GM23248 (cell line): ENCODE measurements at regions not wholly inside any gene's neighbourhood (a gene's known extent, or its start where the extent isn't known, plus 50 kb on each side); places are given as distances from the start of the nearest gene placed in this dataset.

Experiments
- EZH2 ChIP-seq: fragments of 200-600 bp; sonication (generic); IDR thresholded peaks from 2 replicates; pipeline ENCODE4 v1.6.1; 2018; ENCODE audit warnings: antibody characterized with exemption, mild to moderate bottlenecking; ENCODE audit not compliant: insufficient read depth, poor library complexity, severe bottlenecking
- EZH2phosphoT487 ChIP-seq: fragments of 200-600 bp; sonication (generic); IDR thresholded peaks from 2 replicates; pipeline ENCODE4 v1.6.1; 2018; ENCODE audit warnings: antibody characterized with exemption, moderate library complexity, mild to moderate bottlenecking, low read depth; ENCODE audit not compliant: insufficient read depth

DNA sequence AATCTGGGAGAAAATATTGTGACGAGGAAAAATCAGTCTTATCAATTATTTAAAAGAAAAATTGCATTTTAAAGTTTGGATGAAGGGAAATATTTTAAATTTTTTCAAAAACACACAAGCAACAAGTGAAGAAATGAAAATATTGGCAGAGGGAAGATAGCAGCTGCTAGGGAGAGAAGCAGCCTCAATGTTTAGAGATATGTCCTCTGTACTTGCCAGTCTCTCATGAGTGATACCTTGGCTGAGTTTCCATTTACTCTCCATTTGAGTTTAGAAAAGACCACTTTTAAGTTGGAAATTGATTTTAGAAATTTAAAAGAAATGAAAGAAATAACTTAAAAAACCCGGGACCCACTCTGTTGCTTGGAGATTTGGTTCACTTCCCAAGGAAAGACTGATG is 88.6 kb upstream of the DBX1 start:
- no peak for TF ChIP-seq EZH2
- no peak for TF ChIP-seq EZH2phosphoT487
